Naive thymus-derived CD8-positive, alpha-beta T cell (primary cell): ENCODE measurements at regions not wholly inside any gene's neighbourhood (a gene's known extent, or its start where the extent isn't known, plus 50 kb on each side); places are given as distances from the start of the nearest gene placed in this dataset.

ENCODE experiments used
- ATAC-seq, 2 donors: fragments of 150-1000 bp; cut with Tn5 transposase in 1 of 2; sonication (Bioruptor Pico), chemical (Tn5 transposase) in 1 of 2; 1 replicate in 1 of 2; 2 replicates in 1 of 2; pipeline ENCODE4 v1.10.0; 2021; ENCODE audit warnings: mild to moderate bottlenecking in 2 of 2, moderate library complexity in 2 of 2
- POLR2A ChIA-PET: fragments of 350-600 bp; sonication (Branson Sonifier 250); formaldehyde crosslinking; loops from one replicate; lab custom pipeline; 2021; ENCODE audit warnings: antibody characterized with exemption; lab: Charles Lee
- DNase-seq, 10 donors: peaks; one replicate each; pipeline versions ENCODE4 v3.0.0 to v3.0.0-alpha.2; 2020 to 2022
- H3K27ac Mint-ChIP-seq, 10 donors: one replicate each; pipeline ENCODE4 v1.8.0; 2020 to 2022; ENCODE audit warnings: mild to moderate bottlenecking in 10 of 10, mixed read lengths in 10 of 10, moderate library complexity in 4 of 10, inconsistent platforms in 1 of 10
- H3K27me3 Mint-ChIP-seq, 5 donors: one replicate each; pipeline ENCODE4 v1.8.0; 2021 to 2022; ENCODE audit warnings: mixed read lengths in 5 of 5
- H3K36me3 Mint-ChIP-seq, 3 donors: one replicate each; pipeline ENCODE4 v1.8.0; 2020 to 2022; ENCODE audit warnings: mixed read lengths in 3 of 3, mild to moderate bottlenecking in 2 of 3, inconsistent platforms in 1 of 3
- H3K4me1 Mint-ChIP-seq, 4 donors: one replicate each; pipeline ENCODE4 v1.8.0; 2021 to 2022; ENCODE audit warnings: mixed read lengths in 4 of 4
- H3K4me3 Mint-ChIP-seq, 10 donors: one replicate each; pipeline ENCODE4 v1.8.0; 2020 to 2022; ENCODE audit warnings: mild to moderate bottlenecking in 10 of 10, mixed read lengths in 10 of 10, moderate library complexity in 6 of 10, inconsistent platforms in 1 of 10
- H3K9me3 Mint-ChIP-seq, 9 donors: one replicate each; pipeline ENCODE4 v1.8.0; 2020 to 2022; ENCODE audit warnings: mixed read lengths in 9 of 9, mild to moderate bottlenecking in 3 of 9, inconsistent platforms in 1 of 9, moderate library complexity in 1 of 9

- Mint-ChIP-seq H3K4me3 (no peak overlapping the region), H3K27me3 (peaks cover 0 to 12% (median 2%) of the 10 kb centered on the region in 5 donors), H3K27ac (no peak overlapping the region)
Measured at GRCh38 chr2:35794796-35795450, 560.7 kb upstream of the CRIM1 start.

GRCh38 chr2:35790292-35790691 lies 565.3 kb upstream of the CRIM1 start:
- Mint-ChIP-seq H3K36me3 (no peaks in the 10 kb centered on the region), H3K9me3 (peaks cover 0 to 19% (median 7%) of the 10 kb centered on the region in 9 donors), H3K27me3 (peaks cover 0 to 10% (median 2%) of the 10 kb centered on the region in 5 donors), H3K4me3 (no peak overlapping the region), H3K27ac (no peak overlapping the region), H3K4me1 (no peaks in the 10 kb centered on the region)
- no peak for DNase-seq
- no peak for ATAC-seq
- POLR2A ChIA-PET, result no interaction called here

More at GRCh38 chr2:35794796-35795450, 560.7 kb upstream of the CRIM1 start:
- POLR2A ChIA-PET, result no interaction called here
- no peaks in the 10 kb centered on the region for H3K4me1 Mint-ChIP-seq
- H3K36me3 Mint-ChIP-seq, result no peaks in the 10 kb centered on the region
- DNase-seq (no peak), ATAC-seq (no peak)
- H3K9me3 Mint-ChIP-seq, result peaks cover 0 to 8% (median 0%) of the 10 kb centered on the region in 9 donors

GRCh38 chr2:35788543-35788942 lies 567.0 kb upstream of the CRIM1 start:
- DNase-seq (no peak), ATAC-seq (no peak)
- H3K4me3 Mint-ChIP-seq, result no peak overlapping the region
- POLR2A ChIA-PET, result no interaction called here
- no peaks in the 10 kb centered on the region for H3K4me1 Mint-ChIP-seq
- peaks cover 0 to 19% (median 5%) of the 10 kb centered on the region in 9 donors for H3K9me3 Mint-ChIP-seq
- H3K27ac Mint-ChIP-seq, result no peak overlapping the region
- H3K27me3 Mint-ChIP-seq, result peaks cover 0 to 5% (median 2%) of the 10 kb centered on the region in 5 donors
- H3K36me3 Mint-ChIP-seq, result no peaks in the 10 kb centered on the region

GRCh38 chr2:35787302-35788031 lies 568.1 kb upstream of the CRIM1 start:
- no peaks in the 10 kb centered on the region for H3K4me1 Mint-ChIP-seq
- DNase-seq (no peak), ATAC-seq (no peak)
- H3K36me3 Mint-ChIP-seq, result no peaks in the 10 kb centered on the region
- peaks cover 0 to 4% (median 0%) of the 10 kb centered on the region in 5 donors for H3K27me3 Mint-ChIP-seq
- H3K27ac Mint-ChIP-seq, result no peak overlapping the region
- H3K4me3 Mint-ChIP-seq, result no peak overlapping the region
- POLR2A ChIA-PET, result no interaction called here
- peaks cover 0 to 26% (median 5%) of the 10 kb centered on the region in 9 donors for H3K9me3 Mint-ChIP-seq

- POLR2A ChIA-PET, result no interaction called here
- peaks cover 0 to 27% (median 10%) of the 10 kb centered on the region in 9 donors for H3K9me3 Mint-ChIP-seq
- H3K4me3 Mint-ChIP-seq, result no peak overlapping the region
- no peak overlapping the region for H3K27ac Mint-ChIP-seq
- H3K4me1 Mint-ChIP-seq, result no peaks in the 10 kb centered on the region
- ATAC-seq (no peak), DNase-seq (no peak)
- H3K27me3 Mint-ChIP-seq, result peaks cover 0 to 4% (median 0%) of the 10 kb centered on the region in 5 donors
- no peaks in the 10 kb centered on the region for H3K36me3 Mint-ChIP-seq
Measured at GRCh38 chr2:35785564-35785963, 570.0 kb upstream of the CRIM1 start.

GRCh38 chr2:35784777-35785176 lies 570.8 kb upstream of the CRIM1 start:
- Mint-ChIP-seq H3K4me3 (no peak overlapping the region), H3K36me3 (no peaks in the 10 kb centered on the region), H3K27ac (no peak overlapping the region), H3K27me3 (peaks cover 0 to 8% (median 0%) of the 10 kb centered on the region in 5 donors), H3K4me1 (no peaks in the 10 kb centered on the region), H3K9me3 (peaks cover 0 to 22% (median 10%) of the 10 kb centered on the region in 9 donors)
- ATAC-seq, result no peak
- no peak for DNase-seq
- POLR2A ChIA-PET, result no interaction called here

GRCh38 chr2:35783723-35784122 lies 571.9 kb upstream of the CRIM1 start:
- H3K9me3 Mint-ChIP-seq, result peaks cover 0 to 22% (median 9%) of the 10 kb centered on the region in 9 donors

GRCh38 chr2:35741556-35741955 lies 614.0 kb upstream of the CRIM1 start:
- H3K27me3 Mint-ChIP-seq, result peaks cover 0 to 5% (median 0%) of the 10 kb centered on the region in 5 donors
- H3K27ac Mint-ChIP-seq, result no peak overlapping the region
- peaks cover 2 to 48% (median 9%) of the 10 kb centered on the region in 9 donors for H3K9me3 Mint-ChIP-seq
- no peak for DNase-seq
- H3K4me1 Mint-ChIP-seq, result no peaks in the 10 kb centered on the region
- no peak overlapping the region for H3K4me3 Mint-ChIP-seq
- no peak for ATAC-seq
- peaks cover 0 to 6% (median 0%) of the 10 kb centered on the region in 3 donors for H3K36me3 Mint-ChIP-seq
- POLR2A ChIA-PET, result no interaction called here

More at GRCh38 chr2:35783723-35784122, 571.9 kb upstream of the CRIM1 start:
- no peak overlapping the region for H3K4me3 Mint-ChIP-seq
- DNase-seq, result no peak
- H3K36me3 Mint-ChIP-seq, result no peaks in the 10 kb centered on the region
- no peaks in the 10 kb centered on the region for H3K4me1 Mint-ChIP-seq
- no peak overlapping the region for H3K27ac Mint-ChIP-seq
- ATAC-seq, result no peak
- POLR2A ChIA-PET, result no interaction called here
- H3K27me3 Mint-ChIP-seq, result peaks cover 0 to 8% (median 0%) of the 10 kb centered on the region in 5 donors

- no peak for DNase-seq
- Mint-ChIP-seq H3K27me3 (peaks cover 0 to 16% (median 0%) of the 10 kb centered on the region in 5 donors), H3K27ac (no peak overlapping the region), H3K9me3 (peaks cover 0 to 17% (median 0%) of the 10 kb centered on the region in 9 donors), H3K4me1 (no peaks in the 10 kb centered on the region), H3K4me3 (no peak overlapping the region), H3K36me3 (no peaks in the 10 kb centered on the region)
- ATAC-seq, result no peak
- POLR2A ChIA-PET, result no interaction called here
Measured at GRCh38 chr2:35731674-35732073, 623.9 kb upstream of the CRIM1 start.

GRCh38 chr2:35714883-35715282 lies 640.7 kb upstream of the CRIM1 start:
- ATAC-seq, result no peak
- Mint-ChIP-seq H3K27ac (no peak overlapping the region), H3K27me3 (peaks cover 0 to 2% (median 1%) of the 10 kb centered on the region in 5 donors), H3K4me1 (no peaks in the 10 kb centered on the region), H3K9me3 (peaks cover 0 to 8% (median 0%) of the 10 kb centered on the region in 9 donors), H3K36me3 (no peaks in the 10 kb centered on the region), H3K4me3 (no peak overlapping the region)
- no peak for DNase-seq
- POLR2A ChIA-PET, result no interaction called here

- H3K4me3 Mint-ChIP-seq, result no peak overlapping the region
- H3K27ac Mint-ChIP-seq, result no peak overlapping the region
- H3K9me3 Mint-ChIP-seq, result peaks cover 0 to 3% (median 0%) of the 10 kb centered on the region in 9 donors
- no peaks in the 10 kb centered on the region for H3K36me3 Mint-ChIP-seq
- no peaks in the 10 kb centered on the region for H3K27me3 Mint-ChIP-seq
- no peak for ATAC-seq
- DNase-seq, result no peak
- H3K4me1 Mint-ChIP-seq, result no peaks in the 10 kb centered on the region
- POLR2A ChIA-PET, result no interaction called here
Measured at GRCh38 chr2:35708411-35708923, 647.1 kb upstream of the CRIM1 start.

GRCh38 chr2:35688309-35688708 lies 667.3 kb upstream of the CRIM1 start:
- peaks cover 0 to 4% (median 0%) of the 10 kb centered on the region in 9 donors for H3K9me3 Mint-ChIP-seq
- no peak for DNase-seq
- POLR2A ChIA-PET, result no interaction called here
- no peaks in the 10 kb centered on the region for H3K27me3 Mint-ChIP-seq
- no peaks in the 10 kb centered on the region for H3K36me3 Mint-ChIP-seq
- ATAC-seq, result no peak
- no peak overlapping the region for H3K4me3 Mint-ChIP-seq
- H3K27ac Mint-ChIP-seq, result no peak overlapping the region
- H3K4me1 Mint-ChIP-seq, result no peaks in the 10 kb centered on the region

GRCh38 chr2:35651688-35652323 lies 703.8 kb upstream of the CRIM1 start:
- ATAC-seq (no peak), DNase-seq (no peak)
- Mint-ChIP-seq H3K27me3 (no peaks in the 10 kb centered on the region), H3K36me3 (no peaks in the 10 kb centered on the region), H3K9me3 (peaks cover 0 to 3% (median 0%) of the 10 kb centered on the region in 9 donors), H3K27ac (no peak overlapping the region), H3K4me1 (no peaks in the 10 kb centered on the region), H3K4me3 (no peak overlapping the region)
- POLR2A ChIA-PET, result no interaction called here
